HG03139 (cell line): ENCODE measurements at regions not wholly inside any gene's neighbourhood (a gene's known extent, or its start where the extent isn't known, plus 50 kb on each side); places are given as distances from the start of the nearest gene placed in this dataset.
"Not testable (repeated sequence)": the region's sequence is repeated elsewhere in the genome, so short reads cannot be mapped to it uniquely, and the experiment has no call there.

Experiments used
- ATAC-seq: cut with Tn5 transposase; IDR thresholded peaks from one replicate; pipeline ENCODE4 v1.9.1; 2021; ENCODE audit not compliant: unreplicated experiment

GRCh38 chr6:122220254-122220653 lies 179.2 kb upstream of the HSF2 start:
- ATAC-seq = no peak

DNA sequence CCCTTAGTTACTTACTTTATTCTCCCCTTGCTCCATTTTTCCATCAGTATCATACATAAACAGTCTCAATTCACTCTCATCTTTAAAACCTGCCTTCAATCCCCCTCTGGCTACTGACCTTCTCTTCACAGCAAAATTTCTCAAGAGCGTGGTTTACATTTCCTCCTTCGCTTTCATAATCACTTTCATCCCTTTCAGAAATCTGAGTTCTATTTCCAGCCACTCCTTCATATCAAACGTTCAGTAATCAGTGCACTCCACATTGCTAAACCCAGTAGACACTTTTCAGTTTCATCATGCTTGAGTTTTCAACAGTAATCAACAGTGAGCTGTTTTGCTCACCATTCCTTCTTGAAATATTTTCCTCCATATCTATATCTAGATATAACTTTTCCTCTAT lies 176.7 kb upstream of the HSF2 start:
- ATAC-seq = no peak

GRCh38 chr6:122223251-122223650 lies 176.2 kb upstream of the HSF2 start:
- no peak for ATAC-seq

GRCh38 chr6:122238861-122239260 lies 160.6 kb upstream of the HSF2 start:
- no peak for ATAC-seq

DNA sequence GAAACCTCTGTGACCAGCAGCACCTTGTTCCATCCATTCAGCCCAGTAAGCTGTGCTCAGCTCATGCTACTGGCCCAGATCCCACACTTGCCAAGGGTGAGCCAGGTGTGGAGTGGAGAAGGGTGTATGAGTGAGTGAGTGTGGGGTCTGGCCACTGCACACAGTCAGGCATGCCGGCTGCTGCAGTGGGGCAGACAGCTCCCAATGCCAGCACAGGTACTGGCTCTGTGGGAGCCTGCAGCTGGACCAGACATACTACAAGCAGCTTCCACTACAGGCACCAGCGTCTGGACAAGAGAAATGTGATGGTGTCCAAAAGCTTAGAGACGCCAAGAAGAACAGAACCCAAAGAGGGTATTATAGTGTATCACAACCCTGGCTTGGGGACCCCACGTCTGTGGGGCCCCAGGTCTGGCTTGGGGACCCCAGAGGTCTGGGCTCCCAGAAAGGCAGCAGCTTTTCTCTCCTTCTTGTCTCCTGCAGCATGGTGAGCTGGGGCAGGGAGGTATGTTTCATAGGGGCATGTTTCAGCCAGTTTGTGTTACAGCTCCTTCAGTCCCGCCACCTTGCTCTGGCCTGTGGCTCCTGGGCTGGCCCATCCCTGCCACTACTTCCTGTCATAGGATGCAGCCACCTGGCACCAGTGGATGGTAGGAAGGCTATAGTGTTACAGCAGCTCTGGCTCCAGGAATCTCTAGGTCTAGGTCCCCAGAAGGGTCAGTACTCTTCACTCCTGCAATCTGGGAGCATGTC lies 152.4 kb upstream of the HSF2 start:
- no peak for ATAC-seq

DNA sequence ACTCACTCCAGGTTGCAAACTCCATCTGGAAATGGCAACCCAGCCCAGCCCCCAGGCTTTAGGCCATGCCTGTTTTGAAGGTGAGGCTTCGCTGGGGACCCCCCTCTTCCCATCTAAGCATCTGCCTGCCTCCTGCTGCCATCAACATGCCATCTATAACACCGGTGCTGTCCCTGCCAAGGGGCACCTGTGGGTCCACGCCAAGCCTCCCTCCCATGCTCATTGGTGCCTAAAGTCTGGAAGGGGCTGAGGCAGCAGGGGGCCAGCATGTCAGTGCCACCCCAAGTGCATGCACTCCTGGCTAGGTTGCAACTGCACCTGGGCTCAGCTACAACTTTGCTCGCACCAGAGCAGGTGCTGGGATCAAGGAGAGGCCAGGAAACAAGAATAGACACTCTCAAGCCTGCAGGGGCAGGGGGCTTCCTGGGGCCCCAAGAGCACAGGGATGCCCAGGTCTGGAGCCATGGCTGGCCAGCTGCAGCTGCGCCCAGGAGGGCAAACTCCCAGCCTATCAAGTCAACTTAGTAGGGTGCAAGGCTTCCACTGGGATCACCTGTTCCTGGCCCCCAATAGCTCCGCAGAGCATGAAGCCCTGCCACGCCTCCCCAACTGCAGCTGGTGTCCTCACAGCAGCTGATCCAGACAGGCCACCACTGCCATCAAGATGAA lies 151.3 kb upstream of the HSF2 start:
- ATAC-seq = no peak

- ATAC-seq = no peak
These were observed 150.6 kb upstream of the HSF2 start for GRCh38 chr6:122248844-122249243.

DNA sequence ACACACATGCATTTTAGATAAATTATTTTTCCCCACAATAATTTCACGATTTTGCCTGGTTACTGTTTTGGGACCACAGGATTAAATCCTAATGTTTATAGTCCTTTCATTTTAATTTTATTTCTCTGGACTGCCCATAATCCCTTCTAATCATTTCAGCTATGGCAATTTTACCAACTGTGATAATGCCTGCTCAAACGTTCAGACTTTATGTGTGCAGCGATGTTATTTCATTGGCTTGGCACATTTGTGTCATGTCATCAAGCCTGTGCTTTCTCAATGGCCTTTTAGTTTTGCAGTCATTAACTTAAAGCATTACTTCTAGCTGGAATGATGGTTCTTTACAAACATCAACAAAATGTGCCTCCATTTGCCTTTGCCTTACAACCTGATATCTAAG lies 140.6 kb upstream of the HSF2 start:
- no peak for ATAC-seq

DNA sequence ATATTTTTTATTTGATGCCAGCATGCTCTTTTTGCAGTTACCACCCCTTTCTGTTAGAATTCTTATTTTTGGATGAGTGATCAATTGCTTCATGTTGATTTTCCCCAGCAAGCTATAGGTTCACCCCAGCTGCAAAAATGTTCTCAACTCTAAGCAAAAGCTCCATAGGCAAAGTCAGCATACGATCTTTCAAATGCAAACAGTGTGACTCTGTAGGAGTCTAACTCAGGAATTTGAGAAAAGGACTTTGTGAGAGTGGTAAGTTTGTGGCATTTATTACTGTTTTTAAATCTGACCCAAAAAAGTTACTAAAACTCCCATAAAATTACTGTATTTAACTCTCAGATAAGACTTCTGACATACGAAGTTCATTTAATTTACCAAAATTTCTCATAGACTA lies 134.9 kb upstream of the HSF2 start:
- ATAC-seq = no peak

- ATAC-seq = no peak
These were observed 133.7 kb upstream of the HSF2 start for GRCh38 chr6:122265755-122266154.

GRCh38 chr6:122268394-122268793 lies 131.1 kb upstream of the HSF2 start:
- no peak for ATAC-seq

GRCh38 chr6:122276637-122277036 lies 122.8 kb upstream of the HSF2 start:
- no peak for ATAC-seq

DNA sequence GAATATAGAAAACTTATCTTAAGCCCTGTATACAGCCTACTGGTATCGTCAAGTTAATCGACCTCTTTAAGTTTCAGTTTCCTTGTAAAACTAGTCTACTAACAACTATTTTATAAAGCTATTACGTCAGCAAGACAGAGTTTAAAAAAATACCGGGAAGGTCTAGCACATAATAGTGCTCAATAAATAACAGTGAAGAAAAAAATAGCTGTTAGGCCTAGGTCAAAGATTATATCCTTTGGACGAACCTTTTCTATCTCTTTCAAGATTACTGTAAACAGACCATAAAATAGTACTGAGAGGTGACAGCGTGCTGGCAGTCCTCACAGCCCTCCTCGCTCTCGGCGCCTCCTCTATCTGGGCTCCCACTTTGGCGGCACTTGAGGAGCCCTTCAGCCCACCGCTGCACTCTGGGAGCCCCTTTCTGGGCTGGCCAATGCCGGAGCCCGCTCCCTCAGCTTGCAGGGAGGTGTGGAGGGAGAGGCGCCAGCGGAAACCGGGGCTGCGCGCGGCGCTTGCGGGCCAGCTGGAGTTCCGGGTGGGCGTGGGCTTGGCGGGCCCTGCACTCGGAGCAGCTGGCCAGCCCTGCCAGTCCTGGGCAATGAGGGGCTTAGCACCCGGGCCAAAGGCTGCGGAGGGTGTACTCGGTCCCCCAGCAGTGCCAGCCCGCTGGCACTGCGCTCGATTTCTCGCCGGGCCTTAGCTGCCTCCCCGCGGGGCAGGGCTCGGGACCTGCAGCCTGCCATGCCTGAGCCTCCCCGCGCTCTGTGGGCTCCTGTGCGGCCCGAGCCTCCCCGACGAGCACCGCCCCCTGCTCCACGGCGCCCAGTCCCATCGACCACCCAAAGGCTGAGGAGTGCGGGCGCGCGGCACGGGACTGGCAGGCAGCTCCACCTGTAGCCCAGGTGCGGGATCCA lies 119.1 kb upstream of the HSF2 start:
- ATAC-seq = not testable (repeated sequence)

GRCh38 chr6:122283884-122284283 lies 115.6 kb upstream of the HSF2 start:
- ATAC-seq = no peak

- no peak for ATAC-seq
These were observed 114.6 kb upstream of the HSF2 start for GRCh38 chr6:122284848-122285247.

DNA sequence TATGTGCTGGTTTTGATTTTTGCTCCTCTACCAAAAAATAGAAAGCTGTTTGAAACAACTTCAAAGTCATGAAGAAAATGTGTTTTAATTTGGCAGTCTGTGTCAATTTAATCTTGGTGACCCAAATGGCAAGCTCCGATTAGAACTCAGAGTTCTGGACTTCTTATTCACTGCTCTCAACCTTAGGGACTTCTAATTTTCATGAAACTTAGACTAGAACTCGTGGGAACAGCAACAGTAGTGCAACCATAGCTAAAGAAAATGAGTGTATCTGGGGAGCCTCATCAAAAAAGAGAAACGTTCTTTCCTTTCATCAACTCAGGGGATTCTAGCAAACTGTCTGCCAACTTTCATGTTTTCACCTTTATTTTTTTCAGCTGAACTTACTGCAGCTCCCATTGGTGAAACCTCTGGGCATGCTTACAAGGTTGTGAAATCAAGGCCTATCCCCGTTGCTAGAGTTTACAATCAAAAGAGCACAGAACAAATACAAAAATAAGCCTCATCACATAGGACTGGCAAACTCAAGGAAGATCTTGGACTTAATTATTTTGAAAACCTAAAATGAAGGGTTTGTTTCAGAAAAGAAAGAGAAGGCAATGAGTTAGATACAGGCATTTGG lies 114.0 kb upstream of the HSF2 start:
- no peak for ATAC-seq

GRCh38 chr6:122286512-122286911 lies 112.9 kb upstream of the HSF2 start:
- no peak for ATAC-seq

DNA sequence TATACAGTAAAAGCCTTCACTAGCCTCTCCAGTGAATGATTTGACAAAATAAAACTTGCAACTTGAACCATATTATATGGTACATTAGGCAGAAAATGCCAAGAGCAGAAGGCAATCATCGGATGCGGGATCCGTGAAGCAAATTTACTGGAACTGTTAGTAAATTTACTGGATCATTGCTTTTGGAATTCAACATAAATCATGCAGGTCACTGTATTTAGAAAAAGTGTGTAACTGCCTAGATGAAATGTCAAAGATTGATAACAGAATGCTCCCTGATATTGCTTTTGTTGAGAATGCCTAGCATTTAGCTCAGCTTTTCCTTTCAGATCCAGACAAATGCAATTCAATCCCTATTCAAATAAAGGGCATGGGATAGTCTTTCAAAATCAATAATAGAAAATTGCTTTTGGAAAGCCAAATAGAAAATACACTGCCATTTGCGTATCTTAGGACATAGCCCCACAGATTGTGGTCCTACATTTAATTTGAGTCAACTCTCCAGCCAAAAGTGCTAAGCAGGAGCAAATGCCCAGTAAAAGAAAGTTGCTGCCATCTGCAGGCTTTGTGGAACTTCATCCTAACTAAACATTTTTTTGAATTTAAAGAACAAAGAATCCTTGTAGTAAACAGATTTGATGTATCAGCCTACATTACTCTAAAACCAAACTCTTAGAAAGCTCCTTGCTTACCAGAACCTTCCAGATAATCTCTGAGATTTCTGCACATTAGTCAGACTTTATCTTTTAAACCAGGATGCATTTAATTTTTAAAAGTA lies 109.5 kb upstream of the HSF2 start:
- no peak for ATAC-seq

DNA sequence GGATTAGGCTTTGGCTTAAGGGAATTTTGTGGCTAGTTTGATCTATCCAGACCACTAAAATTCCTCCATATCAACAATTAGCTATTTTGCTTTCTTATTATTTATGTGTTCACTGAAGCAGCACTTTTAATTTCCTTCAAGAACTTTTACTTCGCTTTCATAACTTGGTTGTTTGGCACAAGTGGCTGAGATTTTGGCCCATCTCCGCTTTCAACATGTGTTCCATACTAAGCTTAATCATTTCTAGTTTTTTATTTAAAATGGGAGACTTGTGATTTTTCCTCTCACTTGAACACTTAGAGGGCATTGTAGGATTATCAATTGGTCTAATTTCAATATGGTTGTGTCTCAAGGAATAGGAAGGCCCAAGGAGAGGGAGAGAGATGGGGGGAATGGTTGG lies 102.4 kb upstream of the HSF2 start:
- no peak for ATAC-seq

GRCh38 chr6:122302067-122302466 lies 97.4 kb upstream of the HSF2 start:
- no peak for ATAC-seq

- ATAC-seq = no peak
These were observed 91.9 kb upstream of the HSF2 start for GRCh38 chr6:122307577-122307976.
